B cell (primary cell): ENCODE measurements at regions not wholly inside any gene's neighbourhood (a gene's known extent, or its start where the extent isn't known, plus 50 kb on each side); places are given as distances from the start of the nearest gene placed in this dataset.

Experiments used
- ATAC-seq: fragments of 200-7000 bp; cut with Tn5 transposase; one replicate; pipeline ENCODE4 v1.10.0; 2021; ENCODE audit warnings: low read depth, mild to moderate bottlenecking, moderate number of reproducible peaks, moderate library complexity
- CTCF ChIA-PET: fragments of 350-600 bp; sonication (Branson Sonifier 250); formaldehyde crosslinking; loops from one replicate; lab custom pipeline; 2021; ENCODE audit warnings: antibody characterized with exemption, inconsistent platforms; lab: Charles Lee
- POLR2A ChIA-PET: fragments of 350-600 bp; sonication (Branson Sonifier 250); formaldehyde crosslinking; loops from one replicate; lab custom pipeline; 2021; ENCODE audit warnings: antibody characterized with exemption; lab: Charles Lee
- DNase-seq: peaks from one replicate; pipeline ENCODE4 v3.0.0; 2013
- H2AFZ ChIP-seq: 2 replicates; pipeline ENCODE4 v1.6.1; 2012; ENCODE audit warnings: mild to moderate bottlenecking, low read depth, low read length; ENCODE audit not compliant: insufficient read depth, poor library complexity, severe bottlenecking
- H3K27ac ChIP-seq, 2 donors: 1 replicate in 1 of 2; 2 replicates in 1 of 2; pipeline ENCODE4 v1.5.1; 2012 to 2013; ENCODE audit warnings: low read length in 2 of 2, mild to moderate bottlenecking in 2 of 2, moderate library complexity in 1 of 2
- H3K27me3 ChIP-seq, 4 experiments: fragments of 200-600 bp in 1 of 4; sonication (generic) in 1 of 4; replicated peaks in 1 of 4; 1 replicate in 2 of 4; 2 replicates in 2 of 4; pipeline versions ENCODE4 v1.6.1 to v1.7.0; 2013 to 2016; ENCODE audit warnings: low read length in 3 of 4, mild to moderate bottlenecking in 2 of 4, mixed read lengths in 1 of 4, moderate library complexity in 1 of 4; ENCODE audit not compliant: insufficient read depth in 4 of 4, control insufficient read depth in 3 of 4; ENCODE audit errors: control extremely low read depth in 1 of 4
- H3K36me3 ChIP-seq, 2 experiments: replicated peaks in 1 of 2; 1 replicate in 1 of 2; 2 replicates in 1 of 2; pipeline versions ENCODE4 v1.6.1 to v1.7.1; 2013; ENCODE audit warnings: low read length in 1 of 2; ENCODE audit not compliant: insufficient read depth in 2 of 2, control insufficient read depth in 1 of 2; ENCODE audit errors: control extremely low read depth in 1 of 2, extremely low read depth in 1 of 2
- H3K4me1 ChIP-seq, 2 donors: fragments of 200-600 bp in 1 of 2; sonication (generic) in 1 of 2; 1 replicate in 1 of 2; 2 replicates in 1 of 2; pipeline versions ENCODE4 v1.5.1 to v1.6.1; 2013 to 2017; ENCODE audit warnings: low read length in 2 of 2; ENCODE audit not compliant: control insufficient read depth in 2 of 2, insufficient read depth in 2 of 2
- H3K4me2 ChIP-seq: replicated peaks from 2 replicates; pipeline ENCODE3; 2012; ENCODE audit warnings: mild to moderate bottlenecking, low read depth, low read length; ENCODE audit not compliant: poor library complexity, severe bottlenecking
- H3K4me3 ChIP-seq, 5 experiments: fragments of 200-600 bp in 1 of 5; sonication (generic) in 1 of 5; 1 replicate in 3 of 5; 2 replicates in 2 of 5; pipeline versions ENCODE4 v1.5.1 to v1.7.0; 2011 to 2016; ENCODE audit warnings: low read length in 4 of 5, mild to moderate bottlenecking in 4 of 5, low read depth in 2 of 5, control low read depth in 1 of 5, moderate library complexity in 1 of 5; ENCODE audit not compliant: insufficient read depth in 1 of 5; ENCODE audit errors: control extremely low read depth in 1 of 5, extremely low read depth in 1 of 5
- H3K79me2 ChIP-seq: fragments of 200-600 bp; sonication (generic); one replicate; pipeline ENCODE4 v1.6.0; 2016; ENCODE audit warnings: low read length; ENCODE audit not compliant: control insufficient read depth, insufficient read depth
- H3K9ac ChIP-seq: fragments of 200-600 bp; sonication (generic); 2 replicates; pipeline ENCODE4 v1.6.1; 2017; ENCODE audit warnings: mild to moderate bottlenecking, low read length, moderate library complexity
- H3K9me3 ChIP-seq, 3 donors: one replicate each; pipeline versions ENCODE4 v1.6.1 to v1.7.1; 2013; ENCODE audit warnings: low read length in 2 of 3; ENCODE audit not compliant: control insufficient read depth in 2 of 3, insufficient read depth in 1 of 3; ENCODE audit errors: control extremely low read depth in 1 of 3
- H4K20me1 ChIP-seq: 2 replicates; pipeline ENCODE4 v1.6.0; 2012; ENCODE audit warnings: mild to moderate bottlenecking, low read length; ENCODE audit not compliant: insufficient read depth, control insufficient read depth, poor library complexity, severe bottlenecking
- H3K27ac Mint-ChIP-seq: one replicate; pipeline ENCODE4 v1.8.0; 2021; ENCODE audit warnings: mixed read lengths
- H3K27me3 Mint-ChIP-seq: one replicate; pipeline ENCODE4 v1.8.0; 2021; ENCODE audit warnings: mixed read lengths
- H3K4me1 Mint-ChIP-seq: one replicate; pipeline ENCODE4 v1.8.0; 2021; ENCODE audit warnings: mixed read lengths
- H3K4me3 Mint-ChIP-seq: one replicate; pipeline ENCODE4 v1.8.0; 2021; ENCODE audit warnings: mixed read lengths
- H3K9me3 Mint-ChIP-seq: one replicate; pipeline ENCODE4 v1.8.0; 2022; ENCODE audit warnings: mixed read lengths; ENCODE audit not compliant: insufficient read depth
- CTCF ChIP-seq: fragments of 200-600 bp; IDR thresholded peaks from one replicate; pipeline ENCODE4 v1.8.0; 2022; ENCODE audit warnings: antibody characterized with exemption, mild to moderate bottlenecking
- EZH2 ChIP-seq: IDR thresholded peaks from 2 replicates; pipeline ENCODE4 v1.6.1; 2012; ENCODE audit warnings: borderline replicate concordance, low read depth, mild to moderate bottlenecking, moderate library complexity, low read length; ENCODE audit not compliant: insufficient read depth, poor library complexity, severe bottlenecking
- WGBS: methylation state at CpG from one replicate; pipeline ENCODE4 v1.1.5; 2013; ENCODE audit warnings: missing lambda C conversion rate; ENCODE audit not compliant: insufficient coverage; 5-methylcytosine and 5-hydroxymethylcytosine counted together
- intact Hi-C: fragments of 100-400 bp; cut with micrococcal nuclease; formaldehyde crosslinking; loops from one replicate; pipeline ENCODE4 v1.10.0; 2022

DNA sequence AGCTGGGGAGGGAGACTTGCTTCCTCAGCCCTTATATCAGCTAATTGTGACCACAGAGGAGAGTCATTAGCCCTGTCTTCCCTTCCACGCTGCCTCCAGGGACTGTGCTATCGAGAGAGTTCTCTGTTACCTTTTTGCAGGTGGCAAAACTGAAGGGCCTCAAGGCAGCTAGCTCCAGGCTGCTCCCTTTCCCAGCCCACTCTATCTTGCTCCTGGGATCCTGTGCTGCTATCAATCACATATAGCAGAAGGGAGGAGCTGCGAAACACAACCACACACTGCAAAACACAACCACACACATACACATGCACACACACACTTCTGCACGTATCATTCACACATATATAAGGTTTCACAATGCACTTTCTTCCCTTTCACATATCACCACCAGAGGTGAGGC, 205.3 kb upstream of the MTNR1B start:
- no peak overlapping the region for H2AFZ ChIP-seq
- no peaks in the 10 kb centered on the region for H3K79me2 ChIP-seq
- intact Hi-C loops = no loop called here
- TF ChIP-seq EZH2 (no peak), CTCF (no peak)
- H3K27ac ChIP-seq = no peak overlapping the region
- H3K27me3 ChIP-seq = peaks cover 0 to 6% (median 0%) of the 10 kb centered on the region in 4 experiments
- 53% methylated on average over 2 of the region's 4 CpGs for WGBS
- peaks cover 0 to 4% of the 10 kb centered on the region in 2 donors for H3K4me1 ChIP-seq
- H3K4me1 Mint-ChIP-seq = peaks cover 12% of the 10 kb centered on the region
- no peak overlapping the region for H3K4me3 ChIP-seq
- POLR2A ChIA-PET = no interaction called here
- H3K9ac ChIP-seq = no peak overlapping the region
- no peaks in the 10 kb centered on the region for H3K9me3 Mint-ChIP-seq
- ATAC-seq (no peak), DNase-seq (no peak)
- CTCF ChIA-PET = no interaction called here
- no peak overlapping the region for H3K27ac Mint-ChIP-seq
- H3K9me3 ChIP-seq = no peaks in the 10 kb centered on the region
- peaks cover 9% of the 10 kb centered on the region for H3K27me3 Mint-ChIP-seq
- no peaks in the 10 kb centered on the region for H4K20me1 ChIP-seq
- H3K4me3 Mint-ChIP-seq = no peak overlapping the region
- no peaks in the 10 kb centered on the region for H3K36me3 ChIP-seq
- no peak overlapping the region for H3K4me2 ChIP-seq

- no peaks in the 10 kb centered on the region for H3K79me2 ChIP-seq
- intact Hi-C loops = no loop called here
- Mint-ChIP-seq H3K27ac (no peak overlapping the region), H3K27me3 (peaks cover 9% of the 10 kb centered on the region), H3K4me3 (no peak overlapping the region), H3K4me1 (peaks cover 12% of the 10 kb centered on the region), H3K9me3 (no peaks in the 10 kb centered on the region)
- 50% methylated on average over 4 of the region's 9 CpGs for WGBS
- H3K4me3 ChIP-seq = no peak overlapping the region
- peak overlapping the region; percentile 16 for H3K4me2 ChIP-seq
- H4K20me1 ChIP-seq = no peaks in the 10 kb centered on the region
- ATAC-seq (no peak), DNase-seq (no peak)
- no peak overlapping the region for H3K9ac ChIP-seq
- no peaks in the 10 kb centered on the region for H3K9me3 ChIP-seq
- no peak overlapping the region for H3K27ac ChIP-seq
- peaks cover 0 to 4% of the 10 kb centered on the region in 2 donors for H3K4me1 ChIP-seq
- H3K36me3 ChIP-seq = no peaks in the 10 kb centered on the region
- POLR2A ChIA-PET = no interaction called here
- H3K27me3 ChIP-seq = peaks cover 0 to 6% (median 0%) of the 10 kb centered on the region in 4 experiments
- no peak for TF ChIP-seq EZH2
- TF ChIP-seq CTCF = no peak
- CTCF ChIA-PET = no interaction called here
- H2AFZ ChIP-seq = no peak overlapping the region
Measured at GRCh38 chr11:92765082-92765840, 204.2 kb upstream of the MTNR1B start.
